ENCODE measurements at regions not wholly inside any gene's neighbourhood (a gene's known extent, or its start where the extent isn't known, plus 50 kb on each side); places are given as distances from the start of the nearest gene placed in this dataset.

DNA sequence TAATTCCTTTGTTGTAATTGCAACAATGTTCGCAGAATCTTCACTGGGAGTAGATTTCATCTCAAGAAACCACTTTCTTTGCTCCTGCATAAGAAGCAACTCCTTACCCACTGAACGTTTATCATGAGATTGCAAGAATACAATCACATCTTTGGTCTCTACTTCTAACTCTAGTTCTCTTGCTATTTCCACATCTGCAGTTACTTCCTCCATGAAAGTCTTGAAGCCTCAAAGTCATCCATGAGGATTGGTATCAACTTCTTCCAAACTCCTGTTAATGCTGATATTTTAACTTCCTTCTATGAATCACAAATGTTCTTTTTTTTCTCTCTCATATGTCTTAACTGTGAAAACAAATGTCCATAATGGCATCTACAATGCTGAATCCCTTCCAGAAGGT, 118.6 kb upstream of the RAB4A start:
- Histone ChIP-seq H3K4me3 (no peak overlapping the region), H3K27ac (no peak overlapping the region), H3K36me3 (no peaks in the 10 kb centered on the region), H3K27me3 (no peaks in the 10 kb centered on the region), H3K9me3 (no peaks in the 10 kb centered on the region), H3K4me1 (peaks cover 0 to 14% (median 0%) of the 10 kb centered on the region in 3 donors)
- ATAC-seq, result no peak
- no peak for TF ChIP-seq EP300 (IDR thresholded peaks at IDR 0.05)
- 78 to 86% methylated on average over 2 of the region's 2 CpGs for WGBS, 2 donors (ENCODE audit: low coverage in 1 of 2)

DNA sequence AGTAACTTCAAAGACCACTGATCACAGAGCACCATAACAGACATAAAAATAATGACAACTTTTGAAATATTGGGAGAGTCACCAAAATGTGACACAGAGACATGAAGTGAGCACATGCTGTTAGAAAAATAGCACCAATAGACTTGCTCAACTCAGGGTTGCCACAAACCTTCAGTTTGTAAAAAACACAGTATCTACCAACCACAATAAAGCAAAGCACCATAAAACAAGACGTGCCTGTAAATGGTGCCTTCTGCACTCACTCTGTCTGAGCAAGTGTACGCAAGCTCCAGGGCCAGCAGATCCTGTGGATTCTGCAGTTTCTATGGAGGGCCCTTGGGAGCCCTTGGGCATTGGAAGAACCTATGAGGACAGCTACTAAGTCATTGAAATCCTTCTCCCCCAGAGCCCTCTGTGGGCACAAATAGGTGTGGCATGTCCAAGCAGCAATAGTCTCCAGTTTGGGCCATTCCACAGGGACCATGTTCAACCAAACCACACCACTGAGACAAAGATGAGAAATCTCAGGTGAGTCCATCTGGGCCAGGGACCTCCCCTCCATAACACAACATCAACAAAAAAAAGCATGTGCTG, 116.9 kb upstream of the RAB4A start:
- no peaks in the 10 kb centered on the region for H3K9me3 ChIP-seq
- no peak for ATAC-seq
- 70 to 88% methylated on average over 2 of the region's 2 CpGs for WGBS, 2 donors (ENCODE audit: low coverage in 1 of 2)
- TF ChIP-seq POLR2AphosphoS5 (IDR thresholded peaks at IDR 0.05), result no peak
- no peak for TF ChIP-seq POLR2A (IDR thresholded peaks at IDR 0.05)
- no peak for TF ChIP-seq CTCF (IDR thresholded peaks at IDR 0.05)
- no peak for TF ChIP-seq EP300 (IDR thresholded peaks at IDR 0.05)
- H3K27ac ChIP-seq, result no peak overlapping the region
- no peaks in the 10 kb centered on the region for H3K36me3 ChIP-seq
- H3K4me1 ChIP-seq, result peaks cover 0 to 20% (median 0%) of the 10 kb centered on the region in 3 donors
- no peak overlapping the region for H3K4me3 ChIP-seq
- no peaks in the 10 kb centered on the region for H3K27me3 ChIP-seq

DNA sequence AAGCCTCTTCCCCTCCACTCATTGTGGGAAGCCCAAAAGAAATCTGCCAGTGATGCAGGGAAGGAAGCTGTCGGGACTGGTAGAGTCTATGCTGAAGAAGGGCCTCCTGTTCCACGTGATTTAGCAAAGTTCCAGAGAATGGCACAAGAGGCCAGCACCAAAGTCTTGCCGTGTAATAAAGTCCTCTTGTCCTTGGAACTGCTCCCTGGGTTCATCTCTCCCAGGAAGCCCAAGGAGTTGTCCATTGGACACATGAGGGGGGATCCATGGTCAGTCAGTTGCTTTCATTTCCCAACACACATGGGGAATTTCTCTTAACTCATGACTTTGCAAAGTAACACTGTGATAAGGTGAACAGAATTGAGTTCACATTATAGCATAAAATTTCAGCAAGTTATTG, 116.1 kb upstream of the RAB4A start:
- ATAC-seq, result no peak
- H3K27me3 ChIP-seq, result no peaks in the 10 kb centered on the region
- 95 to 100% methylated on average over 1 to 3 of the region's 3 CpGs for WGBS, 2 donors (ENCODE audit: low coverage in 1 of 2)
- H3K27ac ChIP-seq, result no peak overlapping the region
- no peaks in the 10 kb centered on the region for H3K36me3 ChIP-seq
- no peak for TF ChIP-seq EP300 (IDR thresholded peaks at IDR 0.05)
- no peak for TF ChIP-seq CTCF (IDR thresholded peaks at IDR 0.05)
- no peak for TF ChIP-seq POLR2A (IDR thresholded peaks at IDR 0.05)
- TF ChIP-seq POLR2AphosphoS5 (IDR thresholded peaks at IDR 0.05), result no peak
- no peaks in the 10 kb centered on the region for H3K9me3 ChIP-seq
- no peak overlapping the region for H3K4me3 ChIP-seq
- H3K4me1 ChIP-seq, result peaks cover 0 to 20% (median 0%) of the 10 kb centered on the region in 3 donors

- H3K4me1 ChIP-seq, result peaks cover 0 to 20% (median 0%) of the 10 kb centered on the region in 3 donors
- H3K27ac ChIP-seq, result no peak overlapping the region
- no peaks in the 10 kb centered on the region for H3K9me3 ChIP-seq
- H3K4me3 ChIP-seq, result no peak overlapping the region
- no peaks in the 10 kb centered on the region for H3K36me3 ChIP-seq
- ATAC-seq, result no peak
- WGBS, 2 donors (ENCODE audit: low coverage in 1 of 2), result 79 to 87% methylated on average over 7 to 9 of the region's 9 CpGs
- no peak for TF ChIP-seq POLR2A (IDR thresholded peaks at IDR 0.05)
- TF ChIP-seq POLR2AphosphoS5 (IDR thresholded peaks at IDR 0.05), result no peak
- no peak for TF ChIP-seq CTCF (IDR thresholded peaks at IDR 0.05)
- TF ChIP-seq EP300 (IDR thresholded peaks at IDR 0.05), result no peak
- no peaks in the 10 kb centered on the region for H3K27me3 ChIP-seq
Observed at GRCh38 chr1:229155472-229155871, 115.4 kb upstream of the RAB4A start.

- peaks cover 0 to 20% (median 0%) of the 10 kb centered on the region in 3 donors for H3K4me1 ChIP-seq
- no peaks in the 10 kb centered on the region for H3K36me3 ChIP-seq
- 67 to 75% methylated on average over 2 of the region's 3 CpGs for WGBS, 2 donors (ENCODE audit: low coverage in 1 of 2)
- H3K27ac ChIP-seq, result peak overlapping the region in 2 of 4 donors; percentile 4 to 29
- peak; percentile 77 for ATAC-seq
- H3K4me3 ChIP-seq, result no peak overlapping the region
- no peaks in the 10 kb centered on the region for H3K27me3 ChIP-seq
- TF ChIP-seq POLR2A (IDR thresholded peaks at IDR 0.05), result no peak
- TF ChIP-seq CTCF (IDR thresholded peaks at IDR 0.05), result peak in 3 of 4 experiments; percentile 72 to 82 (median 78)
- peak; percentile 38 for TF ChIP-seq POLR2AphosphoS5 (IDR thresholded peaks at IDR 0.05)
- no peaks in the 10 kb centered on the region for H3K9me3 ChIP-seq
Observed at GRCh38 chr1:229156872-229157271, 114.0 kb upstream of the RAB4A start.
